OCI-LY7 (cell line): ENCODE measurements at regions not wholly inside any gene's neighbourhood (a gene's known extent, or its start where the extent isn't known, plus 50 kb on each side); places are given as distances from the start of the nearest gene placed in this dataset.

Experiments
- EZH2phosphoT487 ChIP-seq: fragments of 200-600 bp; sonication (generic); IDR thresholded peaks from 2 replicates; pipeline ENCODE4 v1.6.1; 2018; ENCODE audit warnings: low read depth, borderline replicate concordance, mild to moderate bottlenecking, mixed run types, antibody characterized with exemption, low read length, moderate library complexity, mixed read lengths
- TF ChIP-seq, protein P1 (sequence below): fragments of 200-600 bp; sonication (generic); conservative IDR thresholded peaks from 2 replicates; pipeline ENCODE4 v1.5.1; 2014; ENCODE audit warnings: mild to moderate bottlenecking, antibody characterized with exemption, low read length, moderate library complexity, mixed read lengths

DNA sequence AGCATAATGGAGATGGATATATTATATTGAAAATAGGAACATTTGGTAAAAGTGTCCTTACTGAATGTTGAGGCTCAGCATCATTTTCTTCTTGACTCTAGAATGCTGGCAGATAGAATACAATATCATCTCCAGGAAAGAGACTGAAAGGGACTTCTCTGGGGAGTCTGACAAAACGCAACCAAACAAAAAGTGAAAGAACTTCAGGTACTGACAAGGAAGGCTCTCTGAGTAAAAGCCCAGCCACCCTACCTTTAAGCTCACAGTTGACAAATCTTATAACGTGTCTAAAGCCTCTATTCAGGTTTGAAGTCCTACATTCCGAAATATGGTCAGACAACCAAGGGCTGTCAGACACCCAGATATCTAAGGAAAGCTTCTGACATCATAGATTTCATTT is 590.8 kb downstream of the SOX6 start:
- TF ChIP-seq, protein P1, sequence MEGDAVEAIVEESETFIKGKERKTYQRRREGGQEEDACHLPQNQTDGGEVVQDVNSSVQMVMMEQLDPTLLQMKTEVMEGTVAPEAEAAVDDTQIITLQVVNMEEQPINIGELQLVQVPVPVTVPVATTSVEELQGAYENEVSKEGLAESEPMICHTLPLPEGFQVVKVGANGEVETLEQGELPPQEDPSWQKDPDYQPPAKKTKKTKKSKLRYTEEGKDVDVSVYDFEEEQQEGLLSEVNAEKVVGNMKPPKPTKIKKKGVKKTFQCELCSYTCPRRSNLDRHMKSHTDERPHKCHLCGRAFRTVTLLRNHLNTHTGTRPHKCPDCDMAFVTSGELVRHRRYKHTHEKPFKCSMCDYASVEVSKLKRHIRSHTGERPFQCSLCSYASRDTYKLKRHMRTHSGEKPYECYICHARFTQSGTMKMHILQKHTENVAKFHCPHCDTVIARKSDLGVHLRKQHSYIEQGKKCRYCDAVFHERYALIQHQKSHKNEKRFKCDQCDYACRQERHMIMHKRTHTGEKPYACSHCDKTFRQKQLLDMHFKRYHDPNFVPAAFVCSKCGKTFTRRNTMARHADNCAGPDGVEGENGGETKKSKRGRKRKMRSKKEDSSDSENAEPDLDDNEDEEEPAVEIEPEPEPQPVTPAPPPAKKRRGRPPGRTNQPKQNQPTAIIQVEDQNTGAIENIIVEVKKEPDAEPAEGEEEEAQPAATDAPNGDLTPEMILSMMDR = no peak
- TF ChIP-seq EZH2phosphoT487 = no peak
